Activated CD4-positive, alpha-beta T cell treated with anti-CD3 and anti-CD28 coated beads, Interleukin-10, Interleukin-2, amounts not matched to agents 100 ng/mL and 50 ng/mL, durations not matched to agents 16 hours and 8 hours (primary cell): ENCODE measurements at regions not wholly inside any gene's neighbourhood (a gene's known extent, or its start where the extent isn't known, plus 50 kb on each side); places are given as distances from the start of the nearest gene placed in this dataset.
"Not testable (repeated sequence)": the region's sequence is repeated elsewhere in the genome, so short reads cannot be mapped to it uniquely, and the experiment has no call there.

Source experiments
- DNase-seq: peaks from one replicate; pipeline ENCODE4 v3.0.0-alpha.2; 2020

DNA sequence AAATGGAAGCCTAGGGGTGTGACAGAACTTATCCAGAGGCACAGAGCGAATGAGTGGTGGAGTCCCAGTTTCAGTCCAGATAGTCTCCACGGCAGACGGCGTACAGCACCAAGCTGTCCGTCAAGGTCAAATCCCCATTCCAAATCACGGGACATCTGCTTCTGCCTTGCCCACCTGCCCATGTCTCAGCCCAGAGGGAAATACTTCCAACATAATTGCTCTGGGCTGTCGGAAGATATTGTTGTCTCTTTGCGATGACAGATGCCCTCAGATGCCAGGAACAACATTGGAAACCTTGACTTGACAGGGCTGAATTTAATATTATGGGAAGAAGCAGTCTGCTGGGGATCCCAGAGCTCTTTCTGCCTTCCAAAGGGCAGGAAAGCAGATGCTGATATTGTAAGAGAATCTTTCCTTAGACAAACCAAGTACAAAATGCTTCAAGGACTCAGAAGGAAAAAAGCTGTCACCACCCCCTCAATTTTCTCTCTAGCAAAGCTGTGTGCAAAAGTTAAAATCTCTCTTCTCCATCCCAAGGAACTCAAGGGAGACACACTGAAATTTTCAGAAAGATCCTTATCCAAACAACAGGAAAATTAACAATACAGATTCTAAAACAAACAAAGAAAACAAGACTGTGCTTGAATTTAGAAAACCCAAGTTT is 364.0 kb downstream of the LRATD1 start:
- no peak for DNase-seq

DNA sequence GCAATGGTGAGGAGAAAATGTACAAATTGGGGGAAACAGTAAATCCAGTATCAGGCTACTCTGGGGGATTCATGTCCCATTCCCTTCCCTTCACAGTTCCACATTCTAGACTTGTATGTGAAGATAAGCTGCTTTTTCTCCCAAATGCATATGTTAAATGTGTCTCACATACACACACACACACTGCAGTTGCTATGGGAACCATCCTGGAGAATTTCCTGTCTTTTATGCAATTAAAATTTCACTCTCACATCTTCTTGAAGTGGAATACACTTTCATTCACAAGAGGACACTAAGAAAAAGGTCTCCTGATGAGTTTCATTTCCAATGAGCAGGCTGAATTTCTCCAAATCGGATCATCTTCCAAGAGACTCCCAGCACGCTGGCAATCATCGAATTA is 366.0 kb downstream of the LRATD1 start:
- DNase-seq: no peak

DNA sequence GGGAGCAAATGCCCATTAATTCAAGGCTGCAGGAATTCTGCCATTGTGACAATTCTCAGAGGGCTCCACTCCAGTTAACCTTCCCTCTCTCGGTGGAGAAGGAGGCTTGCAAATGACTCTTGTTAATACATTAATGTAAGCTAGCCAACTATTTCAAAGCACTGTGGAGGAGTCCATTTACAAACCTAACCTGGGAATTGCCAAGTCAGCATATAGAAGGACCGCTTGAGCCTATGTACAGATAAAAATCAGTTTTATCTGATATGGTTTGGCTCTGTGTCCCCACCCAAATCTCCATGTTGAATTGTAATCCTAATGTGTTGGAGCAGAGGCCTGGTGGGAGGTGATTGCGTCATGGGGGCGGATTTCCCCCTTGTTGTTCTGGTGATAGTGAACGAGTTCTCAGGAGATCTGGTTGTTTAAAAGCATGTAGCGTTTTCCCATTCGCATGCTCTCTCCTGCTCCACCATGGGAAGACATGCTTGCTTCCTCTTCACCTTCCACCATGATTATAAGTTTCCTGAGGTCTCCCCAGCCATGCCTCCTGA is 366.7 kb downstream of the LRATD1 start:
- DNase-seq: no peak

DNA sequence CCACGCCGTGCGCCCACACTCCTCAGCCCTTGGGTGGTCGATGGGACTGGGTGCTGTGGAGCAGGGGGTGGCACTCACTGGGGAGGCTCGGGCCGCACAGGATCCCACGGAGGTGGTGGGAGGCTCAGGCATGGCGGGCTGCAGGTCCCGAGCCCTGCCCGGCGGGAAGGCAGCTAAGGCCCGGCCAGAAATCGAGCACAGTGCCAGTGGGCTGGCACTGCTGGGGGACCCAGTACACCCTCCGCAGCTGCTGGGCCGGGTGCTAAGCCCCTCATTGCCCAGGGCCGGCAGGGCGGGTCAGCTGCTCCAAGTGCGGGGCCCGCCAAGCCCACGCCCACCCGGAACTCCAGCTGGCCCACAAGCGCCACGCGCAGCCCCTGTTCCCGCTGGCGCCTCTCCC is 370.0 kb downstream of the LRATD1 start:
- DNase-seq: not testable (repeated sequence)

DNA sequence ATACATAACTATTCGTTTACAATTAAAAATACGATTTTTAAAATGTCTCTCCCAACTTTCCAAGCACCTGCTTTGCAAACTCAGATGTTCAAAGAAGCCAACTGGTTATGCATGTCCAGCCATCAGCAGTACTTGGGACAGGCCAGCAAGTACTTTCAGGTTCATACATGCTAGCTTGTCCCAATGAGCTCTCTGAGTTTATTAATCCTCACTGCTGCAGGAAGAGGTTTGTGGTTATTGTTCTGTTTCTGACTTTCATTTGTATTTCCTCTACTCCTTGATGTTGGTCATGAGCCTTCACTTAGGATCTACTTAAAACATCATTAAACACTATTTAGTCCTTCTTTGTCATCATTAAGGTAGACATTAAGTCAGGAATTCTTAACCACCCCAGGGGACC is 374.1 kb downstream of the LRATD1 start:
- DNase-seq: peak; percentile 24

DNA sequence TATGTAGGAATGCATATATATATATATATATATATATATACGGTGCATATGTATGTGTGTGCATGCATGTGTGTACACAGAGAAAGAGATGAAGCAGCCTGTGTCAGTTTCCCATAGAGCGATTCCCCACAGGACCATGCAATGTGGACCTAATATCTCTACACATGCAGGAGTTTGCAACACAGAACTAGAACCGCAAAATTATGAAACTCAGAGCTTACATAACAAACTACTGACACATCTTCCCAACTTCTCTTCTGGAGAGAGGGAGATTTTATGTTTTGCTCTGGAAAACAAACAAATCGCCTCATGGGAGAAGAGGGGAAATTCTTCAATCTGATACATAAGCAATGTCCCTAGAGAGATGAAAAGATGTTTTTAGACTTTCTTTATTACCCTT is 377.2 kb downstream of the LRATD1 start:
- DNase-seq: no peak

DNA sequence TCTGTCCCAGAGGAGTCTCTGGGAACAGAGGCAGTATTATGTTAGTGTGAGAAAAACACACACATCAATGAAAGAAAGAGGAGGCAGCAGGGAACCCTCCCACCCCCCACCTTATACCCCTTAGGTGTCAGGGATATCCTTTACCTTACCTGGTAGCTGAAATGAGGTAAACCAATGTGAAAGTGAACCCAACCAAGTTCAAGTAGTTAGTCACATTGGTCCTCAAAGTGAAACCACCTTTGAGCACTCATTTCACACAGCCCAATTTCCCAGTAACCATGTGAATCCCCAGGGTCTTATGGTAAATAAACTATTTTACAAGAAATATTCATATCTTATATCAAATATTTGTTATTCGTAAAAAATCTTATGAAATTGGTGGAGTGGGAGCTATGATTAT is 377.8 kb downstream of the LRATD1 start:
- DNase-seq: peak; percentile 65

DNA sequence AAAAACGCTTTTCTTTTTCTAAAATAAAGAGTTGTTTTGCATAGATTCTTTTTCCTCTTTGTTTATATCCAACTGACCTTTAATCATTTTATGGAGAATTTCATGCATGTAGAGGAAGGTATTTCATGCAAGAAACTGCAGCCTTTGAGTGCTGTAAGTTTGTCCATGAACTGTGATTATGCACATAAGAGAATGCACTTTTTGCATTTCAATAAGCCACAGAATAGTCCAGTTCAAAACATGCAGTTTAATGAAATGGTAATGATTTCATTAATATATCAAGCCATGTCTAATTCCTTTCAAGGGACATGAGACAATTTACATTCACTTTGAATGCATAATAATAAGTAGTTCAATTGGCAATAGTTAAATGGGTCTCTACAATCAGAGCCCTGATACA is 386.3 kb downstream of the LRATD1 start:
- no peak for DNase-seq

DNA sequence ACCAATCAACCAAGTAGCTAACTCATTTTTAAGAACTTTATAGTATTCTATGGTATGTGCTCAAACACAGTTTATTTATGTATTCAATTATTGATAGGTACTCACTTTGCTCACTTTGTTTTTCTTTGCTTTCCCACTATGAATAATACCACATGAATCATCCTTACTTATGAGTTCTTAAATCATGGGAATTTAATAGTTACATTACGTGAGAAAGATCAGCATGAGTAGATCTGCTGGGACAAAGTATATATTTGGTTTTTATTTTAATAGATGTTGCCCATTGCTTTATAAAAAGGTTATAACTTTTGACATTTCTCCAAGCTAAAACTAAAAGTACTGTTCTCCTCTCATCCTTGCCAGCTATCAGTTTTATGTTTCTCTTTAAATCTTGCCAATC is 390.7 kb downstream of the LRATD1 start:
- no peak for DNase-seq

DNA sequence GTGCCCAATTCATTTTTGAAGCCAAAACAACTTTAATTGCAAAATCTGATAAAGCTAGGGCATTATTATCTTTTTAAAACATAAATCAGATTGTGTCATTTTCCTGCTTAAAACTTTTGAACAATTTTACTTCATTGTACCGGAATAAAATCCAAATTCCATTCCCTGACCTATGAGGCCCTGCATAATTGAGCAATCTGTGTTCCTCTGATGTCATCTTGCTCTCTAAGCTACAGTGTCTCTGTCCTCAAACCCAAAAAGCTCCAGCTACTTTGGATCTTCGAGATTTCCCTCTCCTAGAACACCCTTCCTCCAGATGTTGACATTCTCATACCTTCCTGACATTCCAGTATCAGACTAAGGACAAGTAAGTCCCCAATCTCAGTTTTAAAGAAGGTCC is 395.9 kb downstream of the LRATD1 start:
- DNase-seq: no peak

DNA sequence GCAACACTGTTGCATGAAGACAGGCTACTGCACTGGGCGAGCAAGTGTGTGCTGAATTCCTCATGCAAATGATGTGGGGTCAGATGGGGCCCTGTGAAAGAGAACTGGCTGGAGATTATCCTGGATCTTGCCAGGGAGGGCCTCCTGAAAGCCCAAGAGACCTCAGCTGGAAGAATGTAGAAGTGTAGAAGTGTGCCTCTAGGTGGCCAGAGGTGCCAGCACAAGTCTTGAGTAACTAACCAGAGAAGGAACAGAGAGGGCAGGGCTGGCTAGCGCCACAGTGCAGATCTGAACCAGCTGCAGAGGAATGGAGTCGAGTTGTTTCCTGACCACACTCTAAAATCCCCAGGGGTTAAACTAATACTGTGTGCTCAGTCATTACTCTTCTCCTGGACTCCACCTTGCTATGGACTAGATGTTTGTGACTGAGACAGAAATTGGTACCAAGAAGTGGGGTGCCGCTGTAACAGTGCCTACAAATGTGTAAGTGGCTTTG is 399.3 kb downstream of the LRATD1 start:
- peak; percentile 6 for DNase-seq

DNA sequence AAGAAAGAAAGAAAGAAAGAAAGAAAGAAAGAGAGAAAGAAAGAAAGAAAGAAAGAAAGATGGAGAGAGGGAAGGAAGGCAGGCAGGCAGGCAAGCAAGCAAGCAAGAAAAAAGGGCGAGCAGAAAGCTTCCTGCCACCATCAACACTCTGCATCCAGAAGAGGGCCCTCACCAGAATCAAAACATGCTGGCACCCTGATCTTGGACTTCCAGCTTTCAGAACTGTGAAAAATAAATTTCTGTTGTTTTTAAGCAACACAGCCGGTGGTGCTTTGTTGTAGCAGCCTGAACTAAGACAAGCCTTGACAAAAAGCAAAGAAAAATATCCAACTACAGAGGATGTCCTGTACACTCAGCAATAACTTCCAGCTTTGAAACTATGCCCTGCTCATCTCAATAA is 401.7 kb downstream of the LRATD1 start:
- no peak for DNase-seq

DNA sequence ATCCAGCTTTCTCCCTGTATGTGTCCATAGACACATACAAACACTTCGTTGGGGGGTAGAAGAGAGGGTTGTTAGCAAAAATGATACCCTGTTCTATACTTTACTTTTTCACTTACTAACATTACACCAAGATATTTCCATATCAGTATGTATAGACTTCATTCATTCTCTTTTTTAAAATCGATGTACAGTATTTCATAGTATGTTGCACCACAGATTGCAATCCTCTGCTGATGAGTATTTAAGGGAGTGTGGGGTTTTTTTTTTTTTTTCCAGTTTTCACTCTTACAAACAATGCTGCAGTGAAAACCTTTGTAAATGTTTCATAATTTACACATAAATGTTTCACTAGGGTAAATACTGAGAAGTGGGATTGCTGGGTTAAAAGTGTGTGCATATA is 402.3 kb downstream of the LRATD1 start:
- DNase-seq: no peak

DNA sequence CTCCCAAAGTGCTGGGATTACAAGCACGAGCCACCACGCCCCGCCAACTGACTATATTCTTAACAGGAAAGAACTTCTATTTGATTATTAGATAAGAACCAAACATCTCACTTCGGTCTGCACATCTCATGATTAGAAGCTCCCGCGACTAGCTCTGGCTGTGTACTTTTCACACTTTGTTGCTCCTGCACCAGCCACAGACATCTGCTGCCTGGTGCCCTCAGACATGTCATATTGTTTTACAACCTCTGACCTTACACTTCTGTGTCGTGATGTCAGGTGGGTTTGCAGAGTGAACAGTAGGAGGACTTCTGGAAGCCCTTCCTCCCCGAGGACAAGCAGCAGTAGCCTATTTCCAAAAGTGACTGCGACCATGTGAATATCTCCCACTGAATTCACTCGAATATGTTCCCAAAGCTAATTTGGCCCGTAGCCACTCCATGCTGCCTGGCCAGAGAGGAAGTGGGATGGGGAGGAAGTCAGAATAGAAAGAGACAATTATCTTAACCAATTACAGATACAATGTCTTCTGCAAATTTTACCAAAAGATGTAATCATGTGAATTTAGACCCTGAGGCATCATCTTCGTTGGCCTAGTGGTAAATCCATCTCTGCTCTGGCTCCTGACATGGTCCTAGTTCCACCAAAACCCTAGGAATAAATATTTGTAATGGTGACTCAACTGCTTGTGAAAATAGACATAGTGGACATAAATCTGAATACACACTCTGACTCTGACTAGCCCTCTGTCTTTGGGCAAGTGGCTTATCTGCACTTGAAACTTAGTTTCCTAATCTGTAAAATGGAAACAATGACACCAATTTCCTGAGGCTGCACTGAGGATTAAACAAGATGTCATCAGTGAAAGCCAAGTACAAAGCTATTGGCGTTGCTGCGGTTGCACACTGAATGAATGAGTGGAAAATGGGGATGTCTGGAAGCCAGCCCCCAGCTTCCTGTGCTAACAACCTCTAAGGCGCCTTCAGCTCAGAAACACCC is 406.1 kb downstream of the LRATD1 start:
- DNase-seq: peak; percentile 49

DNA sequence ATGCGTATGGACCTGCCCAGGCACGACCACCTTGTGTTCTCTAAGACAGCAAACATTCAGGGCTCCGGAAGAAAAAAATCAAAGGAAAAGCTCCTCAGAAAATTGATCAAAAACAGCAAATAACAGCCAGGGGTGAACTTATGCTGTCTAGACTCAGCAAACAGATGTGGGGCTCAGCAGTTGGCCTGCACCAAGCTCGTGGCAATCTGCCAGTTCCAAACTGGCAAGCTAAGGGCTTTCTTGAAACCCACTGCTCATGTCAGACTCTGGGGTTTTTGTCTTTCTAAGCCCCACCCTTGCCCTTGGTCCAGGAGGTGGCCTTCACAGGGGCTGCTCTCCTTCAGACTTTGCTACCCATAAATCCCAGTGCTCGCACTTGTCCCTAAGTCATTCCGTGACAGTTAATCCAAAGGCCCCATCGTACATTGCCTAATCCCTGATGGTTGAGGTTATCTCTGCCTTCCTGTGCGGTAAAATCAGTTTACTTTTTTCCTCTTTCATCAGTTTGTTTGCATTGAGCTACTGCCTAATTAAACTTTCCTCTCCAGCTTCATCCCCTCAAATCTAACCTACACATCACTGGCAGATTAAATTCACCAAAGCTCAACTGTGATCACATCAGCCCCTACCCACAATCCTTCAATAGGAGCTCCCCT is 408.0 kb downstream of the LRATD1 start:
- DNase-seq: no peak

DNA sequence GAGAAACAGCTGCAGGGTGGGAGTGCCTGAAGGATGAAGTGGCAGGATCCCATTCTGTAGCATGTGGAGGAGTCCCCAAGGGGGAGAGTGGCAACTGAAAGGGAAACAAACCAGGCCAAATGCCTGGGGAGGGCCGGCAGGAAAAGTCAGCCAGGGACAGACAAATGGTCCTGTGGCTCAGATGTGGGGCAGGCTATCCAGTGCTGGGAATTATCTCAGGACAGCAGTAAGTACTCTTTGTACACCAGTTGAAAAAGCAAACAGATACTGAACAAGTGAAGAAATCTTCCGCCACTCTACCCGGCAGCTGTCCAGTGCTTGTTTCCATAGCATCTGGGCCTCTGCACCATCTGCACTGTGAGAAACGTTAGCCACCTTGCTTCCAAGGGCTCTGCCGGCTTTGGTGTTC is 408.9 kb downstream of the LRATD1 start:
- DNase-seq: no peak

DNA sequence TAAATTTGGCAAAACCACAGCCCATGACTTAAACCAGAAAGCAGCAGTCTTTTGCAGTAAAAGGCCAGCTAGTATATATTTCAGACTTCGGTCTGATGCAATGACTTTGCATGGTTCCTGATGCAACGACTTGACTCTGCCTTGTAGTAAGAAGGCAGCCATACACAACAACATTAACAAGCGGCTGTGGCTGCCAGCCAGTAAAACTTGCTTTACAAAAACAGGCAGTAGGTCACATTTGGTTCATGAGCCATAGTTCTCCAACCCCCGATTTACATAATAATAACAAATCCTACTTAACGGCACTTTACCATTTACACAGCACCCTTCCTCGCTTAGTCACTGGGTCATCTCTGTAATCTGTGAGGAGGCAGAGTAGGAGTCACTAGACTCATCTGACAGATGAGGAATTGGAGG is 410.3 kb downstream of the LRATD1 start:
- no peak for DNase-seq

DNA sequence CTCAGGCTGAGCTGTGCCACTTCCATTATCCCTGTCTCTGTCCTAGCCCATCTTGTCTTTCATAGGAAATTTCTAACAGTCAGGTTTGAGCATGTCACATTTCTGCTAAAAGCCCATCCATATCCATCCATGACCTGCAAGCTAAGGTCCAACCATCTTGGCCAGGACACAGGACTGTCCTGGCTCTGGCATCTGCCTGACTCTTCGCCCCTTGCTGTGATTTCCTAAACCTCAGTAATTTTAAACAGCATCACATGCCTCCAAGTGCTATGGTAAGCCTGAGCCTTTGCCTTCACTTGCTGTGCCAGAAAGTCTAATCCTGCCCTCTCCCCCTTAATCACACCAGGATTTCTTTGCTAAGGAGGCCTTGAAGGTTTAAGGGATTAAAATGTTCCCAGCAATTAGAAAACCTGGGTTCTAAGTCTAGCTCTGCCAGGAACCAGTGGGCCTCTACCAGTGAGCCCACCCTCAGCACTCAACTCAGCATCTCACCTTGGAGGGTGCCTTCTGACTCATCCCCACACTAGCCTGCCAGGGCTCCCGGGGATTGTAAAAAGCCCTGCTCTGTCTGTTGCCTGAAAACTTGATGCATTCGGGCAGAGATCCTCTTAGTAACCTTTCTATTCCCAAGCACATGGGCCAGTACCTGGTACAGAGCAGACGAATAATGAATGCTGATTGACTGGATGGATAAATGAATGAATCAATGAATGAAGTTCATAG is 411.0 kb downstream of the LRATD1 start:
- DNase-seq: no peak

DNA sequence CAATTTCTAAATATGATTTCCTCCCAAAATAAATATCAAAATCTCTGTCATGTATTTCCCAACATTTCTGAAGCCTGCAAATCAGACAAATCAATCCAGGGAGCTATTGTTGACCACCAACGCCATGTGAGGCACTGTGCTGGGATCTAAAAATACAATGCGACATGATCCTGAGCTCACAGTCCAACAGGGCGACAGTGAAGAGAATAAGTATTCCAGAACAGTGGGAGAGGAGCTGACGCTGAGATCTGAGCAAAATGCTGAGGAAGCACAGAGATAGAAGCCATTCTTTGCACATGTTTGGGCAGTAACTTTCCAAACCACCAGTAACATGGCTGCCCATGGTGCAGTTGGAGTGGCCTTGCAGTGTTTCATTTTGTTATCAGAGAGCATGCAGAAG is 412.5 kb downstream of the LRATD1 start:
- no peak for DNase-seq

DNA sequence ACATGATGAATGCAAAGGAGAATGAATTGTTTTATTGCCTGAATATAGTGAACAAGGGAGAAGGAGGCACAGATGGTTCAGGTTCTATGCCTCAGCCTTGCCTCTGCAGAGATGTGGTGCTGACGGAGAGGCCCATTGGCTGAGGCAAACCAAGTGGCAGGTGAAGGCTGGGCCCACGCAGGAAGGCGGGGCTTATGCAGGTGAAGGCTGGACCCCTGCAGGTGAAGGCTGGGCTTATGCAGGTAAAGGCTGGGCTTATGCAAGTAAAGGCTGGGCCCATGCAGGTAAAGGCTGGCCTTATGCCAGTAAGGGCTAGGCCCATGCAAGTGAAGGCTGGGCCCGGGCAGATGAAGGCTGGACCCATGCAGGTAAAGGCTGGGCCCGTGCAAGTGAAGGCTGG is 414.7 kb downstream of the LRATD1 start:
- DNase-seq: no peak

DNA sequence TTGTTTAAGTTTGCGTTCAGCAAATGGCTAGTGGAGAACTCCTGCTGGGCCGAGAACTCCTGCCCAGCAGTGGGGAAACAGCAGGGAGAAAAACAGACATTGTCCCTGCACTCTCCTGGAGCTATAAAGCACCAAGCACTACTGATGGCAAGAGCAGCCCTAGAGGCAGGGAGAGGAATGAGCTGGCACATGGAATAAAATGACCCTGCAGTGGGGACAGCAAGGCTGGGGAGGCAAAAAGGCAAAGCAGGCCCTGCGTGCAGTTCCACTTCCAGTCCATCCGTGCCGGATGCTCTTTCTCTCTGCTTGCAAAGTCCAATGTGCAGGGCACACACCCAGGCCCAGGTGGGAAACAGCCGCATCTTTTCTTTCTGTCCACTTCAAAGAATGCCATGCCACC is 415.5 kb downstream of the LRATD1 start:
- no peak for DNase-seq
